Activated CD4-positive, alpha-beta memory T cell treated with anti-CD3 and anti-CD28 coated beads, Interleukin-2, amount 10 ng/mL, durations not matched to agents 7 days and 5 days (primary cell): ENCODE measurements at regions not wholly inside any gene's neighbourhood (a gene's known extent, or its start where the extent isn't known, plus 50 kb on each side); places are given as distances from the start of the nearest gene placed in this dataset.

Experiments used
- CTCF ChIA-PET: fragments of 350-600 bp; sonication (Branson Sonifier 250); formaldehyde crosslinking; loops from one replicate; lab custom pipeline; 2021; ENCODE audit warnings: antibody characterized with exemption, inconsistent platforms; lab: Charles Lee
- POLR2A ChIA-PET: fragments of 350-600 bp; sonication (Branson Sonifier 250); formaldehyde crosslinking; loops from one replicate; lab custom pipeline; 2021; ENCODE audit warnings: antibody characterized with exemption; lab: Charles Lee
- DNase-seq: peaks from one replicate; pipeline ENCODE4 v3.0.0-alpha.2; 2020
- H3K27ac Mint-ChIP-seq: one replicate; pipeline ENCODE4 v1.8.0; 2021; ENCODE audit warnings: mild to moderate bottlenecking, mixed read lengths
- H3K27me3 Mint-ChIP-seq: one replicate; pipeline ENCODE4 v1.8.0; 2021; ENCODE audit warnings: mixed read lengths
- H3K36me3 Mint-ChIP-seq: one replicate; pipeline ENCODE4 v1.8.0; 2021; ENCODE audit warnings: low read depth, mixed read lengths
- H3K4me1 Mint-ChIP-seq: one replicate; pipeline ENCODE4 v1.8.0; 2021; ENCODE audit warnings: mixed read lengths
- H3K4me3 Mint-ChIP-seq: one replicate; pipeline ENCODE4 v1.8.0; 2021; ENCODE audit warnings: mild to moderate bottlenecking, mixed read lengths
- H3K9me3 Mint-ChIP-seq: one replicate; pipeline ENCODE4 v1.8.0; 2021; ENCODE audit warnings: mixed read lengths

DNA sequence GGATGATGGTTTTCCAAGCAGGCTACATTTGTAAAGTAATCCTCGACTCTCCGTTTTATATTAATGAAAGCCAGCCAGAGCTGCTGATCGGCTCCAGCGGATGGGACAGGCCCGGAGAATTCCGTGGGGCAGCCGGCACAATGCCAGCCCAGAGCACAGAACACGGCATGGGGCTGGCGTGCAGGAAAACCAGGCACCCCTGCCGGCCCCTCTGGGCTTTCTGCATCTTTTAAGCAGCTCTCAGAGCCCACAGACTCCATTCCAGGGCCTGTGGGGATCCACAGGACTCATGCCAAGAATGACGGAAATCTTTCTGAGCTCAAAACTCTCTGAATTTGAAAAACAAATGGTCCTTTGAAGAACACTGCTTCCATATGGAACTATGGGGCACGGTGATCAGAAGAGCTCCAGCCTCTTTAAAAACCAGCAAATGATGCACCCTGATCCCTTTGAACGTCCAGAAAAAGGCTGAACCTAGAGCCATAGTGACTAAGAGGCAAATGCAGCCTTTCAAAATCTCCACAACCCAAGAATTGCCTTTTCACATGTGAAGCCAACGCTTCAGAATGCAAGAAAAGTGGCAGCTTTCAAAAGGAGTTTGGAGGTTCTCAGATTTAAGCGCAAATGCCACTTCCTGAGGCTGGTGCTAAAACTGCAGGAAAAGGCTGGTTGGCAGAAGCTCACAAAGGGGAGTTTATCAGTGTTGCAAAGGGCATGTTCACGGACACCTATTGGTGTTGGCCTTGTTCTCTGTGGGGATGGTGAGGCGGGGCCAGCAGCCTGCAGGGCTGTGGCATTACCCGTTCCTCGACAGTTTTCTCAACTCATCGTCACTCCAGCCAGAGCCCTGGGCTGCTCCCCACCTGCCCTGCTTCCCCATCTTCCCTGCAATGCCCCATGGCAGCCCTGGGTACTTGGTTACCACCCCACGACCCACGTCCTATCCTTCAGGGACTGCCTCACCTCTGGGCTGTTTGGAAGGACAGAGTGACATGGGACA, 212.5 kb downstream of the CTTN start:
- no peak for DNase-seq
- ChIA-PET CTCF (no interaction called here), POLR2A (no interaction called here)
- no peak overlapping the region for H3K27ac Mint-ChIP-seq
- H3K4me3 Mint-ChIP-seq: no peak overlapping the region
- no peaks in the 10 kb centered on the region for H3K36me3 Mint-ChIP-seq
- H3K9me3 Mint-ChIP-seq: no peaks in the 10 kb centered on the region
- H3K27me3 Mint-ChIP-seq: no peaks in the 10 kb centered on the region
- H3K4me1 Mint-ChIP-seq: no peaks in the 10 kb centered on the region

DNA sequence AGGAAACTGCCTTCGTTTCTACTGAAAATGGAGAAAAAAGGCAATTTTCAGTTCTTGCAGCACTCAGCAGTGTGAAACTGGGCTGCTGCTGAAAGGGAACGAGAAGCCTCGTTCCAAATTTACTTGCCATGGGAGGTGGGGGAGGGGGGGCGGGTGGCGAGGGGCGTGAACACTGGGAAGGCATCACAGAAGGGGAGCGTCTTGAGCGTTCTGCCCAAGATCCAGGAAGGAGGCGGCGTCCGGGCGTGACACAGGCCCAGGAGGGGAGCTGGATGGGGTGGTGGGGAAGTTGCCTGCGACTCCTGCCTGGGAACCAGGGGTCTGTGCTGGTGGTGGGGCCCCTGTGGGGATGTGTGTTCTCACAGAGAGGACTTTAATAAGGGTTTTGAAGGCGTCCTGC, 213.5 kb downstream of the CTTN start:
- no peak for DNase-seq
- H3K27me3 Mint-ChIP-seq: no peaks in the 10 kb centered on the region
- no peak overlapping the region for H3K27ac Mint-ChIP-seq
- ChIA-PET POLR2A (no interaction called here), CTCF (no interaction called here)
- H3K36me3 Mint-ChIP-seq: no peaks in the 10 kb centered on the region
- no peaks in the 10 kb centered on the region for H3K9me3 Mint-ChIP-seq
- H3K4me3 Mint-ChIP-seq: no peak overlapping the region
- H3K4me1 Mint-ChIP-seq: no peaks in the 10 kb centered on the region

DNA sequence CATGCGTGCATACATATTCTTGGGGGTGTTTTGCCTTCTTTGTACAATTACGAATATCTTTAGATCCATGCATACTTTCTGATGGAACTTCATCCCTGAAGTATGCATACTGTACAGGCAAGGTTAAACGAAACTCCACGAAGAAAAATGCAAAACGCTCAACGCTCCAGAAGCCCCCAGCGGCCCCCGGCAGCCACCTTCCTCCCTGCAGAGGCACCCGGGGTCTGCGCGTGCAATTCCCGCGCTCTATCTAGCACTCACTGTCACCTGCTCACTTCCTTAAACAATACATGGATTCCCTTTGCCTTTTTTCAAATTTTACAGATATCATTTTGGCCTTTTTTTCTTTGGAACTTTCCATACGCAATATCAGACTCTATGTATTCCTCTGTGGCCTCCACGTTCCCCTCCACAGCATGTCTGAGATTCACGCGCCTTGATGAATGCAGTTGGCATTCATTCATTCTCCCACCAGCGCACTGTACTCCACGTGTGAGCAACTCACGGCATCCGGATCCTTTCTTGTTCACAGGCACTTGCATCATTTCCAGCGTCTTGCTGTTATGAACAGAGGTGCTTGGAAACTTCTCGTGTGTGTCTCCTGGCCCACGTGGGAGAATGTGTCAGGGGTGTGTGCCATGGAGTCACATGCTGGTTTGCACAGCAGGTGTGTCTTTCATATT, 214.3 kb downstream of the CTTN start:
- no peak overlapping the region for H3K27ac Mint-ChIP-seq
- no peaks in the 10 kb centered on the region for H3K4me1 Mint-ChIP-seq
- DNase-seq: no peak
- no peaks in the 10 kb centered on the region for H3K9me3 Mint-ChIP-seq
- H3K27me3 Mint-ChIP-seq: no peaks in the 10 kb centered on the region
- CTCF ChIA-PET: no interaction called here
- POLR2A ChIA-PET: no interaction called here
- H3K4me3 Mint-ChIP-seq: no peak overlapping the region
- H3K36me3 Mint-ChIP-seq: no peaks in the 10 kb centered on the region

DNA sequence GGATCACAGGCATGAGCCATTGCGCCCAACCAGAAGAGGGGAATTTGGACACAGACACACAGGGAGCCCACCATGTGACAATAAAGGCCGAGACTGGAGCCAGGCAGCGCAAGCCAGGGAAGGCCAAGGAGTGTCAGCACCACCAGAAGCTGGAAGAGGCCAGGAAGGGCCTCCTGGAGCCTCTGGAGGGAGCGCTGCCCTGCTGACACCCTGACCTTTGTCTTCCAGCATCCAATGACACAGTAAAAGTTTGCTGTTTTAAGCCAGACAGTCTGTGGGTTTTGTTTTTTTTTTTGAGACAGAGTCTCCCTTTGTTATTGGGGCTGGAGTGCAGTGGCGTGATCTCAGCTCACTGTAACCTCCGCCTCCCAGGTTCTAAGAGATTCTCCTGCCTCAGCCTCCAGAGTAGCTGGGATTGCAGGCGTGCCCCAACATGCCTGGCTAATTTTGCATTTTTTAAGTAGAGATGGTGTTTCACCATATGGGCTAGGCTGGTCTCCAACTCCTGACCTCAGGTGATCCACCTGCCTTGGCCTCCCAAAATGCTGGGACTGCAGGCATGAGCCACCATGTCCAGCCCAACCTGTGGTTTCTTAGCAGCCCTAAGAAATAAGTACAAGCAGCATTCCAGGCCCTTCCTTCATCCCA, 215.8 kb downstream of the CTTN start:
- ChIA-PET POLR2A (no interaction called here), CTCF (no interaction called here)
- Mint-ChIP-seq H3K4me3 (no peak overlapping the region), H3K4me1 (no peaks in the 10 kb centered on the region), H3K36me3 (no peaks in the 10 kb centered on the region), H3K27ac (no peak overlapping the region), H3K9me3 (no peaks in the 10 kb centered on the region), H3K27me3 (no peaks in the 10 kb centered on the region)
- DNase-seq: no peak

DNA sequence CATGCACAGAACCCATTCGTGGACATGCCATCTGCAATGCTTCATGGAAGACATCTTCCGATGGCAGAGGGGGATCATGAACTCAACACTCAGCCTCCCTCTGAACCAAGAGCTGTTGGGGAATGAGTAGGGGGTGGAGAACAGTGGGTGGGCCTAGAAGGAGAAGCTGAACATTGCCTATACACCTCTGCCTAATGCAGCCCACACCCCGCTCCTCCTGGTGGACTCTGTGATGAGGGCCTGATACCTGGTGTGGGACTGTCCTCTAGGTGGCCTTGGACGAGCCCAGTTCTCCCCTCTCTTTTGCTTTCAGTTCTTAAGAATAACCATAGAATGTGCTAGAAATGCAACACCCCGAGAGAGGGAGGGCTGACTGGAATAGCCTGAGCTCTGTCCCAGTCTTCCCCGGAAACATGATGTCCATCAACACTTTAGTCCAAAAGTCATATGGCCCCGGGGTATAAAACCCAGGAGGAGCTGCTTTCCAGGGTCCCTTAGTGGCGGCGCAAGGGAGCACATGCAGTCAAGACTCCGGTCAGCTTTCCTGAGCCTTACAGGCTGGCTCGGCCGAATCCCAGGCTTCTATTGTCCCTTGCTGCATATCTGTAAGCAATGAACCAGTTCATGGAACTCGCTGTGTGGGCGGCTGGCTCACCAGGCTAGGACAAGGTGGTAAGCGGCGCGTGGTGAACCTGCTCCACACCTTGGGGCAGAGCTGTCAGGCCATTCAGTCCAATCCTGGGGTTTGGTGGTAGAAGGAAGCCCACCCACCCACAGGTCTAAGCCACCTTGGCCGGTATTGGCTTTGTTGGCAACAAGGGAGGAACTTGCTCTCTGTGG, 216.9 kb downstream of the CTTN start:
- Mint-ChIP-seq H3K27ac (no peak overlapping the region), H3K9me3 (no peaks in the 10 kb centered on the region), H3K4me3 (no peak overlapping the region), H3K4me1 (no peaks in the 10 kb centered on the region), H3K27me3 (no peaks in the 10 kb centered on the region), H3K36me3 (no peaks in the 10 kb centered on the region)
- DNase-seq: no peak
- ChIA-PET CTCF (no interaction called here), POLR2A (no interaction called here)

DNA sequence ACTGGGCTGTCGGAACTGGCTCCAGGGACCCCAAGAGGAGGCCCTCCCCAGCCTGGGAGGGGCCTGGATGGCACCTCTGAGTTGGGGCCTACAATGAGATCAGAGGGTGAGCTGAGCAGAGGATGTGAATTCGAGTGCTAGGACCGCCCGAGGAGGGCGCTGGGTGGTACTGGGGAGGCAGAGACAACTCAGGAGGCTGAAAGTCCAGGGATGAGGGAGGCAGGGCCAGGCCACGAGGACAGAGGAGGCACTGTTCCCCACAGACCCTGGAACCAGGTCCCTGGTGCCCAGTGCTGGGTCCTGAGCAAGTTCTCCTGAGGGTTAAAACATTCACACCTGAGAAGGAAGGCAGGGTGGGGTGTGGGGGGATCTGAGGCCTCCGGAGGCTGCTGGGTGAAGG, 218.0 kb downstream of the CTTN start:
- DNase-seq: no peak
- no peak overlapping the region for H3K27ac Mint-ChIP-seq
- H3K27me3 Mint-ChIP-seq: no peaks in the 10 kb centered on the region
- ChIA-PET POLR2A (no interaction called here), CTCF (no interaction called here)
- no peak overlapping the region for H3K4me3 Mint-ChIP-seq
- no peaks in the 10 kb centered on the region for H3K36me3 Mint-ChIP-seq
- no peaks in the 10 kb centered on the region for H3K4me1 Mint-ChIP-seq
- no peaks in the 10 kb centered on the region for H3K9me3 Mint-ChIP-seq

DNA sequence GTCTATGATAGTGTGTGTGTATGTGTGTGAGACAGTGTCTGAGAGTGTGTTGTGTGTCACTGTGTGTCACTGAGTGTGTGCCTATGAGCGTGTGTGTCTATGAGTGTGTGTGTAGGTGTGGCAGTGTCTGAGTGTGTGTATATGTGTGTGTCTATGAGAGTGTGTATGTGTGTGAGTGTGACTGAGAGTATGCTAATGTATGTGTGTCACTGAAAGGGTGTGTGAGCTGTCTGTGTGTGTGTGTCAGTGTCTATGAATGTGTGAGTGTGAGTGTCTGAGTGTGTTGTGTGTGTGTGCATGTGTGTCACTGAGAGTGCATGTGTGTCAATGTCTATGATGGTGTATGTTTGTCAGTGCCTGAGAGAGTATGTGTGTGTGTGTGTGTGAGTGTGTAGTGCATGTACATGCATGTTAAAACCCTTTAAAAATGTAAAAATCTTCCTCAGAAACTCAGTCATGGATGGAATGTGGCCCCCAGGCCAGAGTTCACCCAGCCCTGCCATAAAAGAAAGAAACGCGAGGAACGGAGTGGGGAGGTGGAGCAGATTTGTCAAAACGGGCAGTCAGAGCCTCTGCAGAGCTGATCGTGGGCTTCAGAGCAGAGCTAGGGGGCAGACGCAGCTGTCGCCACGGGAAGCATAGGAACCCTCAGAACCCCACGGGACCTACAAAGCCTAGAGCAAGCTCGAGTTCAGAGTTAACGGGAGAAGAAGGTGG, 218.8 kb downstream of the CTTN start:
- CTCF ChIA-PET: no interaction called here
- H3K27me3 Mint-ChIP-seq: no peaks in the 10 kb centered on the region
- no peak overlapping the region for H3K4me3 Mint-ChIP-seq
- no peaks in the 10 kb centered on the region for H3K4me1 Mint-ChIP-seq
- no peaks in the 10 kb centered on the region for H3K36me3 Mint-ChIP-seq
- POLR2A ChIA-PET: no interaction called here
- no peak for DNase-seq
- no peaks in the 10 kb centered on the region for H3K9me3 Mint-ChIP-seq
- no peak overlapping the region for H3K27ac Mint-ChIP-seq

DNA sequence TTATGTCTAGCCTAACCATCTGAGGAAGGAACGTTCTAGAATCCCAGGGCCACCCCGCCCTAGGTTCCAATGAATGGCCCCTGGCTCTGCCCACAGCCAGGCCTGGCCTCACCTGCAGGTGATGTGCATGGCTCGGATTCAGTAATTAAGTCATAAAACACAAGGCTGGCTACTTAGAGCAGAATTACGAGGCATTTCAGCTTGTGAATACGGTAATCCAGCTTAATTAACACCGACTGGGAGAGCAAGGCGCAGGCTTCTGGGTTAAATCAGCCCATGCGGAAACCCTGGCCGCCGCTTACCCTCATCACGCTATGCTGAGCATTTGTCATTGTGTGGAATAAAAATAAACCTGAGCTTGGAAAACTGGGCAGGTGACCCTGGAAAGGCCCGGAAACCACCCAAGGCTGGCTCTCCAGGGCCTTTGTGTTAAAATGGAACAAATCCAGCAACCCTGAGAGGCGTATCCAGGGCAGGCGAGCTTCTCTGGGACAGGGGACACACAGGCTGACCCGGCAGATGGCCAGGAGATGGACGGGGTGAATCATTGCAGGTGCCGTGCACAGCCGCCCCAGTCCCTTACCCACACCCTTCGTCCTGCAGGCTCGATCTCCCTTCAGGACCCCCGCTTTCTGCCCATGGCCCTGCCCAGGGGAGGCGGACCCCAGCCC, 220.2 kb downstream of the CTTN start:
- Mint-ChIP-seq H3K27ac (no peak overlapping the region), H3K9me3 (no peaks in the 10 kb centered on the region), H3K4me1 (no peaks in the 10 kb centered on the region), H3K27me3 (no peaks in the 10 kb centered on the region), H3K4me3 (no peak overlapping the region), H3K36me3 (no peaks in the 10 kb centered on the region)
- ChIA-PET POLR2A (no interaction called here), CTCF (interaction anchor here (0.7 kb wide), 1 partner anchor 1030 kb away, joined by 4 read pairs; no protein-coding TSS in a partner anchor)
- DNase-seq: no peak

DNA sequence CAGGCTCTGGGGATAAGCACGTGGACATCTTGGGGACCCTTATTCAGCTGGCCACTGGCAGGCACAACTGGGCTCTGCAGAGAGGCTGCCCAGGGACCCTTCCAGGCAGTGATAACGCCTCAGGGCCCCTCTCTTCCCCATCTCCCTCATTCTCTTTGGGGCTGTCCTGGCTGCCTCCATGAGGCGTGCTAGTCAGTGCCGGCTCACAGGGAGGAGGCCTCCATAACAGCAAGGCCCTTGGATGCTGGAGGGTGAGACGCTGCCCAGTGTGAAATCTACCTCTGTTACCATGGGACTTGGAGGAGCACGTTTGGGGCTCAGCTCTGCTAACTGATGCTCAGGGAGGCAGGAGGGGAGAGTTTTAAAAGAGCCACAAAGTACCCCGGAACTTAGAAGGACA, 221.3 kb downstream of the CTTN start:
- H3K9me3 Mint-ChIP-seq: no peaks in the 10 kb centered on the region
- no peak overlapping the region for H3K4me3 Mint-ChIP-seq
- H3K4me1 Mint-ChIP-seq: no peaks in the 10 kb centered on the region
- no peaks in the 10 kb centered on the region for H3K27me3 Mint-ChIP-seq
- CTCF ChIA-PET: no interaction called here
- H3K27ac Mint-ChIP-seq: no peak overlapping the region
- H3K36me3 Mint-ChIP-seq: no peaks in the 10 kb centered on the region
- no peak for DNase-seq
- POLR2A ChIA-PET: no interaction called here

DNA sequence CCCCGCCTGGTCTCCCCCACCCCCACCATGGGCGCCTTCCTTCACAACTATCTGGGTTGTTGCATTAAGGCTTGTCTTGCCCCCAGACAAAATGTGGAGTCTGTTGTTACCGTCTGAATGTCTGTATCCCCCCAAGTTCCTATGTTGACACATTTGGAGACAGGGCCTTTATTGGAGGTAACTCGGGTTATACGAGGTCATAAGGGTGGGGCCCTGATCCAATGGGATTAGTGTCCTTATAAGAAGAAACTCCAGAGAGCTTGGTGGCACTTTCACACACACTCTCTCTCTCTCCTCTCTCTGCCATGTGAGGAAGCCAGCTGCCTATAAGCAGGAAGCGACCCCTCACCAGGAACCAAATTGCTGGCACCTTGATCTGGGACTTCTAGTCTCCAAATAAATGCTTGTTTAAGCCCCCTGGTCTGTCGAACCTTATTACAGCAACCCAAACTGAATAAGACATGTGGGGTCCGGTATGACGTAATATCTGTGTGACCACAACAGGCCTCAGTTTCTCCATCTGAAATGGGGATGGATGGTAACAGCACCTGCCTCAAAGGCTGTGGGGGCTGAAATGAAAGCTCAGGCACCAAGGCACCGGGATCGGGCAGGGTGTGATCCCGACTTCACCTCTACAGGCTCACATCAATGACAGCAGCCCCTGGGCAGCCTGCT, 222.3 kb downstream of the CTTN start:
- CTCF ChIA-PET: no interaction called here
- no peak for DNase-seq
- Mint-ChIP-seq H3K27ac (no peak overlapping the region), H3K4me1 (no peaks in the 10 kb centered on the region), H3K9me3 (no peaks in the 10 kb centered on the region), H3K27me3 (no peaks in the 10 kb centered on the region), H3K4me3 (no peak overlapping the region), H3K36me3 (no peaks in the 10 kb centered on the region)
- POLR2A ChIA-PET: no interaction called here

DNA sequence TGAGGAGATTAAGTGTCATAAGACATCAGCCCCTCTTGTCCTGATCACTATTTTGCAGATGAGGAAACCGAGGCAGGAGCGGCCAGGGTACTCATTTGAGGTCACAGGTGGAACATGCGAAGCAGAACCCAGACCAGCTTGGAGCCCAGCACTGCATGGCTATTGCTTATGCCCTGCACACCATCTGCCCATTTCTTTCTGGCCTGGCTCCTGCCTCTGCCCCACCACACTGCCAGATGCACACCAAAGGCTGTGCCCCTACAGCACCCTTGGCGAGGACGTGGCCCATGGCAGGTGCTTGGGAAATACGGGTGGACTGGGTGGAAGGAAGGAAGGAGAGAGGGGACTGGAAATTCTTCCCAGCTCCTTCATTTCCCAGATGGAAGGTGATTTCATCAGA, 222.9 kb downstream of the CTTN start:
- H3K9me3 Mint-ChIP-seq: no peaks in the 10 kb centered on the region
- no peak overlapping the region for H3K4me3 Mint-ChIP-seq
- no peak overlapping the region for H3K27ac Mint-ChIP-seq
- POLR2A ChIA-PET: no interaction called here
- no peak for DNase-seq
- H3K27me3 Mint-ChIP-seq: no peaks in the 10 kb centered on the region
- CTCF ChIA-PET: no interaction called here
- H3K4me1 Mint-ChIP-seq: no peaks in the 10 kb centered on the region
- H3K36me3 Mint-ChIP-seq: no peaks in the 10 kb centered on the region
